ENCODE measurements at regions not wholly inside any gene's neighbourhood (a gene's known extent, or its start where the extent isn't known, plus 50 kb on each side); places are given as distances from the start of the nearest gene placed in this dataset.

GRCh38 chr2:48146552-48146951, 167.9 kb upstream of the FOXN2 start:
- TF ChIP-seq CTCF (IDR thresholded peaks at IDR 0.05) = no peak
- TF ChIP-seq POLR2AphosphoS5 (IDR thresholded peaks at IDR 0.05) = no peak
